Sigmoid colon (tissue), 4 donors: ENCODE measurements at regions not wholly inside any gene's neighbourhood (a gene's known extent, or its start where the extent isn't known, plus 50 kb on each side); places are given as distances from the start of the nearest gene placed in this dataset.

Source experiments
- POLR2A ChIP-seq, 2 donors: fragments of 450-650 bp; IDR thresholded peaks; one replicate each; pipeline ENCODE4 v1.6.1; 2016; ENCODE audit warnings: antibody characterized with exemption in 2 of 2, mild to moderate bottlenecking in 2 of 2, moderate library complexity in 2 of 2
- POLR2AphosphoS5 ChIP-seq, 4 donors: sonication (generic); formaldehyde crosslinking; IDR thresholded peaks; one replicate each; pipeline ENCODE4 v1.6.1; 2017; ENCODE audit warnings: antibody characterized with exemption in 4 of 4
- TF ChIP-seq, protein P1 (sequence below), 4 experiments: fragments of 450-650 bp in 3 of 4; fragments of 200-600 bp in 1 of 4; IDR thresholded peaks; one replicate each; pipeline ENCODE4 v1.5.1; 2016 to 2019; ENCODE audit warnings: antibody characterized with exemption in 4 of 4, mild to moderate bottlenecking in 3 of 4, moderate library complexity in 2 of 4

DNA sequence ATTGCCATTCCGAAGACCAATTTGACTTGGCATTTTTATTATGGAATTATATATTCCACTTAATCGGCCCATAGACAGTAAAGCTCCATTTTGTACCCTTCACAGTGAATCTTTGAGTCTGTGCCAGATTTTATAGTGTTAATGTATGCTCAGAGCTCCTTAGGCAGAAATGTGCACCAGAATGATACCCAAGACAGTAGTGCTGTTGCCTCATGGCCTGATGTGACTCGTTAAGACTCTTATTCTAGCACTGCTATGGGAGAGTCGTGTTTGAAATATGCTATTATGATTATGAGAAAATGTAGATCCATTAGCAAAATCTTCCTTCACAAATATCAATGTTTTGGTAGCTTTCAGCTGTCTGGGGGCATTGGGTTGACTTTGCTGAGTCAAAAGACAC, 209.8 kb upstream of the RAG2 start:
- TF ChIP-seq, protein P1, sequence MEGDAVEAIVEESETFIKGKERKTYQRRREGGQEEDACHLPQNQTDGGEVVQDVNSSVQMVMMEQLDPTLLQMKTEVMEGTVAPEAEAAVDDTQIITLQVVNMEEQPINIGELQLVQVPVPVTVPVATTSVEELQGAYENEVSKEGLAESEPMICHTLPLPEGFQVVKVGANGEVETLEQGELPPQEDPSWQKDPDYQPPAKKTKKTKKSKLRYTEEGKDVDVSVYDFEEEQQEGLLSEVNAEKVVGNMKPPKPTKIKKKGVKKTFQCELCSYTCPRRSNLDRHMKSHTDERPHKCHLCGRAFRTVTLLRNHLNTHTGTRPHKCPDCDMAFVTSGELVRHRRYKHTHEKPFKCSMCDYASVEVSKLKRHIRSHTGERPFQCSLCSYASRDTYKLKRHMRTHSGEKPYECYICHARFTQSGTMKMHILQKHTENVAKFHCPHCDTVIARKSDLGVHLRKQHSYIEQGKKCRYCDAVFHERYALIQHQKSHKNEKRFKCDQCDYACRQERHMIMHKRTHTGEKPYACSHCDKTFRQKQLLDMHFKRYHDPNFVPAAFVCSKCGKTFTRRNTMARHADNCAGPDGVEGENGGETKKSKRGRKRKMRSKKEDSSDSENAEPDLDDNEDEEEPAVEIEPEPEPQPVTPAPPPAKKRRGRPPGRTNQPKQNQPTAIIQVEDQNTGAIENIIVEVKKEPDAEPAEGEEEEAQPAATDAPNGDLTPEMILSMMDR (IDR thresholded peaks at IDR 0.05), result no peak
- TF ChIP-seq POLR2AphosphoS5 (IDR thresholded peaks at IDR 0.05) (no peak), POLR2A (IDR thresholded peaks at IDR 0.05) (no peak)
